Type B pancreatic cell (in vitro differentiated cells): ENCODE measurements at regions not wholly inside any gene's neighbourhood (a gene's known extent, or its start where the extent isn't known, plus 50 kb on each side); places are given as distances from the start of the nearest gene placed in this dataset.

Source experiments
- DNase-seq: peaks from one replicate; pipeline ENCODE4 v3.0.0; 2021; ENCODE audit warnings: mixed read lengths; ENCODE audit not compliant: unreplicated experiment; ENCODE audit errors: extremely low spot score
- H3K27ac Mint-ChIP-seq: 2 replicates; pipeline ENCODE4 v1.8.0; 2021; ENCODE audit warnings: mild to moderate bottlenecking, mixed read lengths
- H3K27me3 Mint-ChIP-seq: 2 replicates; pipeline ENCODE4 v1.8.0; 2021; ENCODE audit warnings: mixed read lengths
- H3K36me3 Mint-ChIP-seq: 2 replicates; pipeline ENCODE4 v1.8.0; 2021; ENCODE audit warnings: mixed read lengths
- H3K4me1 Mint-ChIP-seq: one replicate; pipeline ENCODE4 v1.8.0; 2021; ENCODE audit warnings: mixed read lengths; ENCODE audit not compliant: unreplicated experiment
- H3K4me3 Mint-ChIP-seq: 2 replicates; pipeline ENCODE4 v1.8.0; 2021; ENCODE audit warnings: mild to moderate bottlenecking, mixed read lengths
- H3K9me3 Mint-ChIP-seq: 2 replicates; pipeline ENCODE4 v1.8.0; 2021; ENCODE audit warnings: mixed read lengths
- TF ChIP-seq, protein P1 (sequence below): fragments of 200-600 bp; sonication (generic); conservative IDR thresholded peaks from 2 replicates; pipeline ENCODE4 v1.5.0; 2021; ENCODE audit warnings: antibody characterized with exemption, mild to moderate bottlenecking

GRCh38 chr7:110604206-110604605, 486.7 kb upstream of the LRRN3 start:
- DNase-seq: no peak
- Mint-ChIP-seq H3K27ac (no peak overlapping the region), H3K27me3 (no peaks in the 10 kb centered on the region), H3K9me3 (no peaks in the 10 kb centered on the region), H3K4me1 (no peaks in the 10 kb centered on the region), H3K36me3 (no peaks in the 10 kb centered on the region), H3K4me3 (no peak overlapping the region)
- TF ChIP-seq, protein P1, sequence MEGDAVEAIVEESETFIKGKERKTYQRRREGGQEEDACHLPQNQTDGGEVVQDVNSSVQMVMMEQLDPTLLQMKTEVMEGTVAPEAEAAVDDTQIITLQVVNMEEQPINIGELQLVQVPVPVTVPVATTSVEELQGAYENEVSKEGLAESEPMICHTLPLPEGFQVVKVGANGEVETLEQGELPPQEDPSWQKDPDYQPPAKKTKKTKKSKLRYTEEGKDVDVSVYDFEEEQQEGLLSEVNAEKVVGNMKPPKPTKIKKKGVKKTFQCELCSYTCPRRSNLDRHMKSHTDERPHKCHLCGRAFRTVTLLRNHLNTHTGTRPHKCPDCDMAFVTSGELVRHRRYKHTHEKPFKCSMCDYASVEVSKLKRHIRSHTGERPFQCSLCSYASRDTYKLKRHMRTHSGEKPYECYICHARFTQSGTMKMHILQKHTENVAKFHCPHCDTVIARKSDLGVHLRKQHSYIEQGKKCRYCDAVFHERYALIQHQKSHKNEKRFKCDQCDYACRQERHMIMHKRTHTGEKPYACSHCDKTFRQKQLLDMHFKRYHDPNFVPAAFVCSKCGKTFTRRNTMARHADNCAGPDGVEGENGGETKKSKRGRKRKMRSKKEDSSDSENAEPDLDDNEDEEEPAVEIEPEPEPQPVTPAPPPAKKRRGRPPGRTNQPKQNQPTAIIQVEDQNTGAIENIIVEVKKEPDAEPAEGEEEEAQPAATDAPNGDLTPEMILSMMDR: no peak

DNA sequence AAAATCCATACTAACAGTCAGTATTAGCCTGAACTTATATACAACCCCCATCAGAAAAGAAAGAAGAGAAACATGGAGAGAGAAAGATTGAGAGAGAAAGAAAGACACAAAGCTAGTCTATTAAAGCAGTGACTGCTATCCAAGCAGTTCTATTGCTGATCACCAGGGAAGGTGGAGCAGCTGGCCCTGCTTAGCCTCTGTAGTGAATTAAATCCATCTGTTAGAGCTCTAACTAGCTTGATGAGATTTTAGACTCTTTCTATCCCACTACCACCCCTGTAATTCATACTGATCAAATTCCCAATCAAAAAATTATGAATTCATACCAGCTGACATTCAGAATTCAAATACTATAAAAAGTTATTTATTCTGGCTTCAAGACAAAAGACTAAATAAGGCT, 486.0 kb upstream of the LRRN3 start:
- no peak for DNase-seq
- Mint-ChIP-seq H3K27me3 (no peaks in the 10 kb centered on the region), H3K36me3 (no peaks in the 10 kb centered on the region), H3K4me1 (no peaks in the 10 kb centered on the region), H3K4me3 (no peak overlapping the region), H3K9me3 (no peaks in the 10 kb centered on the region), H3K27ac (no peak overlapping the region)
- TF ChIP-seq, protein P1: no peak

- TF ChIP-seq, protein P1: no peak
- Mint-ChIP-seq H3K9me3 (no peaks in the 10 kb centered on the region), H3K4me3 (no peak overlapping the region), H3K4me1 (no peaks in the 10 kb centered on the region), H3K27ac (no peak overlapping the region), H3K36me3 (no peaks in the 10 kb centered on the region), H3K27me3 (no peaks in the 10 kb centered on the region)
- no peak for DNase-seq
Observed at GRCh38 chr7:110607050-110607857, 483.7 kb upstream of the LRRN3 start.

GRCh38 chr7:110609336-110609735, 481.6 kb upstream of the LRRN3 start:
- H3K36me3 Mint-ChIP-seq: no peaks in the 10 kb centered on the region
- H3K4me3 Mint-ChIP-seq: no peak overlapping the region
- H3K27me3 Mint-ChIP-seq: no peaks in the 10 kb centered on the region
- TF ChIP-seq, protein P1: no peak
- H3K27ac Mint-ChIP-seq: no peak overlapping the region
- peaks cover 3% of the 10 kb centered on the region for H3K9me3 Mint-ChIP-seq
- no peak for DNase-seq
- no peaks in the 10 kb centered on the region for H3K4me1 Mint-ChIP-seq

GRCh38 chr7:110612680-110613079, 478.2 kb upstream of the LRRN3 start:
- Mint-ChIP-seq H3K4me1 (no peaks in the 10 kb centered on the region), H3K4me3 (no peak overlapping the region)

More at GRCh38 chr7:110612680-110613079, 478.2 kb upstream of the LRRN3 start:
- H3K36me3 Mint-ChIP-seq: no peaks in the 10 kb centered on the region
- H3K9me3 Mint-ChIP-seq: peaks cover 3% of the 10 kb centered on the region
- H3K27me3 Mint-ChIP-seq: no peaks in the 10 kb centered on the region
- TF ChIP-seq, protein P1: no peak
- no peak for DNase-seq
- H3K27ac Mint-ChIP-seq: no peak overlapping the region
